HG03354 (cell line): ENCODE measurements at regions not wholly inside any gene's neighbourhood (a gene's known extent, or its start where the extent isn't known, plus 50 kb on each side); places are given as distances from the start of the nearest gene placed in this dataset.
"Not testable (repeated sequence)": the region's sequence is repeated elsewhere in the genome, so short reads cannot be mapped to it uniquely, and the experiment has no call there.

Experiments
- ATAC-seq: cut with Tn5 transposase; IDR thresholded peaks from one replicate; pipeline ENCODE4 v1.9.1; 2021; ENCODE audit warnings: mild to moderate bottlenecking; ENCODE audit not compliant: unreplicated experiment, poor library complexity, severe bottlenecking

GRCh38 chrX:96140796-96141195, 543.8 kb upstream of the DIAPH2 start:
- ATAC-seq, result no peak

DNA sequence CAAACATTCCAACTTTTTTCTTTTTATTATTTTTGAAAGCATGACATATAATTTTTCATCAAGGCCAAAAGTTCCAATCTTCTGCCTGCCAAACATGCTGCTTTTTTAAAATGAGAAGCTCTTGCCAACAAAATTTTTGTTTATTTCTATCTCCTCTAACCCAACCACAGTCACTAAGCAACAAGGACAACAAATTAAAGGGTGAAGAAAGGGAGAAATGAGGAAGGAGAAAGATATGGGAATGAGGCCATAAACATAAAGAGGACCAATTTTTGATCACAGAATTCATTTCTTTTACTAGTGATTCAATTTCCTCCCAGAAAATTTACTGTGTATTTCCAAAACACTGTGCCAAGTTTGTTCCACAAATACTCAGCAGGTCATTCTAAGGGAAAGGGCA, 537.0 kb upstream of the DIAPH2 start:
- no peak for ATAC-seq

GRCh38 chrX:96170626-96171025, 514.0 kb upstream of the DIAPH2 start:
- ATAC-seq, result no peak

- no peak for ATAC-seq
Measured at GRCh38 chrX:96176921-96177320, 507.7 kb upstream of the DIAPH2 start.

- ATAC-seq, result no peak
Measured at GRCh38 chrX:96181605-96182004, 503.0 kb upstream of the DIAPH2 start.

DNA sequence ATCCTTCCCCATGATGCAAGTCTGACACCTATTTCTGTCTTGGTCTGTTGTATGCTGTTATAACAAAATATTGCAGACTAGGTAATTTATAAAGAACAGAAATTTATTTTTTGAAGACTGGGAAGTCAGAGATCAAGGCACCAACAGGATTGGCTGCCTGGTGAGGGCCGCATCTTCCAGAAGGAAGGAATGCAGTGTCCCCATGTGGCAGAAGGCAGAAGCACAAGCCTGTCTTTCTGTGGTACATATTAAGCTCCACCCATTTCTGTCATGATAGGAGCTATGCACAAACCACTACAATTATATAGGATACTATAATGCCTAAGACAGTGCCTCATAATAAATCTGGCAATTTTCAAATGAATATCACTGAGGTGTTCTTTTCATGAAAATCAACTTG, 502.3 kb upstream of the DIAPH2 start:
- no peak for ATAC-seq

- ATAC-seq, result no peak
Measured at GRCh38 chrX:96183391-96183790, 501.3 kb upstream of the DIAPH2 start.

- no peak for ATAC-seq
Measured at GRCh38 chrX:96183843-96184242, 500.8 kb upstream of the DIAPH2 start.

DNA sequence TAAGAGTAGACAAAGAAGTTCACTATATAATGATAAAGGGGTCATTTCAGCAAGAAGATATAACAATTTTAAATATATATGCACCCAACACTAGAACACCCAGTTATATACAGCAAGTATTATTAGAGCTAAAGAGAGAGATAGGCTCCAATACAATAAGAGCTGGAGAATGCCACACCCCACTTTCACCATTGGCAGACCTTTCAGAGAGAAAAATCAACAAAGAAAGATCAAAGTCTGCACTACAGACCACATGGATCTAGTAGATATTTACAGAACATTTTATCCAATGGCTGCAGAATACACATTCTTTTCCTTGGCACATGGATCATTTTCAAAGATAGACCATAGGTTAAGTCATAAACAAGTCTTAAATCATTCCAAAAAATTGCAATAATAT, 479.7 kb upstream of the DIAPH2 start:
- ATAC-seq, result no peak

GRCh38 chrX:96211953-96212352, 472.7 kb upstream of the DIAPH2 start:
- ATAC-seq, result no peak

GRCh38 chrX:96214681-96215080, 470.0 kb upstream of the DIAPH2 start:
- not testable (repeated sequence) for ATAC-seq

GRCh38 chrX:96224279-96224678, 460.4 kb upstream of the DIAPH2 start:
- no peak for ATAC-seq

- ATAC-seq, result no peak
Measured at GRCh38 chrX:96244955-96245354, 439.7 kb upstream of the DIAPH2 start.

DNA sequence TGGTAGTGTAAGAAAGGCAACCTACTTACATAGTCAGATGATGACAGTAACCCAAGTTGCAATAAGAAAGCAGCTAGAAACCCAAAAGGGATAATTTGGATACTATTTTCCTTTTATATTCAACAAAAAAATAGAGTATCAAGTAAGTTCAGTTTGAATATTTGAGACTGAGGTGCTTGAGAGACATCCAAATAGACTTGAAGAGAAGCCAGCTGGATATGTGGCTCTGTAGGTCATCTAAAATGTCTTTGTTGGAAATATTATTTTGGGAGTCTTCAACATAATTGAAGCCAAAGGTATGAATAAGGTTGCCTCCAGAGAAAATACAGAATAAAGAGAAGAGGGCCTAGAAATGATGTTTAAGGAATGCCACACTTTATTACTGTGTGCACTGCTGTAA, 438.2 kb upstream of the DIAPH2 start:
- no peak for ATAC-seq
